ENCODE measurements at regions not wholly inside any gene's neighbourhood (a gene's known extent, or its start where the extent isn't known, plus 50 kb on each side); places are given as distances from the start of the nearest gene placed in this dataset.

DNA sequence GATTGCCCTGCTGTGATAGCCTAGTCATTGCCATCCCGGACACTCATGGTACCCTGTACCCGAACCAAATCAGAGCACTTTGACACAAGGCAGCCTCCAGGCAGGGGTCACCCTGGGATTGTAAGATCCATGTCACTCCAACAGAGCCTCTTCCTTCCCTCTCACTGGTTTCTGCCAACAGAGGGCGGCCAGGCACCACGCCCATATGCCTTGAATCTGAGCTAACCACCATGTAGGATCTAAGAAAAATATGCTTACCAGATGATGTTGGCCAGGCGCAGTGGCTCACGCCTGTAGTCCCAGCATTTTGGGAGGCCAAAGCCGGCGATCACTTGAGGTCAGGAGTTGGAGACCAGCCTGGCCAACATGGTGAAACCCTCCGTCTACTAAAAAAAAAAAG, 389.2 kb upstream of the KLF6 start:
- H3K27me3 ChIP-seq (ENCODE audit: insufficient read depth, low read length, poor library complexity): no peaks in the 10 kb centered on the region
- no peak overlapping the region for H3K4me2 ChIP-seq (ENCODE audit: insufficient read depth, low read length)
- H3K9ac ChIP-seq (ENCODE audit: low read depth, low read length): no peak overlapping the region
- no peak overlapping the region for H3K4me3 ChIP-seq (ENCODE audit: low read depth in 1 of 2, low read length in 2 of 2)
- no peaks in the 10 kb centered on the region for H3K36me3 ChIP-seq (ENCODE audit: insufficient read depth, low read length)
- DNase-seq (peak; percentile 26), ATAC-seq (ENCODE audit: insufficient read depth, low read depth) (no peak)
- H3K27ac ChIP-seq (ENCODE audit: low read length): no peak overlapping the region
- H3K4me1 ChIP-seq (ENCODE audit: insufficient read depth, low read length): no peaks in the 10 kb centered on the region
- H4K20me1 ChIP-seq (ENCODE audit: insufficient read depth, low read length): no peaks in the 10 kb centered on the region
- no peak overlapping the region for H2AFZ ChIP-seq (ENCODE audit: low read depth, low read length)
- no peaks in the 10 kb centered on the region for H3K9me3 ChIP-seq (ENCODE audit: insufficient read depth, low read length, severe bottlenecking)
- no peaks in the 10 kb centered on the region for H3K79me2 ChIP-seq (ENCODE audit: insufficient read depth, low read length)
- TF ChIP-seq, protein P1, sequence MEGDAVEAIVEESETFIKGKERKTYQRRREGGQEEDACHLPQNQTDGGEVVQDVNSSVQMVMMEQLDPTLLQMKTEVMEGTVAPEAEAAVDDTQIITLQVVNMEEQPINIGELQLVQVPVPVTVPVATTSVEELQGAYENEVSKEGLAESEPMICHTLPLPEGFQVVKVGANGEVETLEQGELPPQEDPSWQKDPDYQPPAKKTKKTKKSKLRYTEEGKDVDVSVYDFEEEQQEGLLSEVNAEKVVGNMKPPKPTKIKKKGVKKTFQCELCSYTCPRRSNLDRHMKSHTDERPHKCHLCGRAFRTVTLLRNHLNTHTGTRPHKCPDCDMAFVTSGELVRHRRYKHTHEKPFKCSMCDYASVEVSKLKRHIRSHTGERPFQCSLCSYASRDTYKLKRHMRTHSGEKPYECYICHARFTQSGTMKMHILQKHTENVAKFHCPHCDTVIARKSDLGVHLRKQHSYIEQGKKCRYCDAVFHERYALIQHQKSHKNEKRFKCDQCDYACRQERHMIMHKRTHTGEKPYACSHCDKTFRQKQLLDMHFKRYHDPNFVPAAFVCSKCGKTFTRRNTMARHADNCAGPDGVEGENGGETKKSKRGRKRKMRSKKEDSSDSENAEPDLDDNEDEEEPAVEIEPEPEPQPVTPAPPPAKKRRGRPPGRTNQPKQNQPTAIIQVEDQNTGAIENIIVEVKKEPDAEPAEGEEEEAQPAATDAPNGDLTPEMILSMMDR (IDR thresholded peaks at IDR 0.05; ENCODE audit: borderline replicate concordance, extremely low read depth, low read length, poor library complexity, severe bottlenecking): peak; percentile 39
- TF ChIP-seq EZH2 (IDR thresholded peaks at IDR 0.05; ENCODE audit: borderline replicate concordance, low read depth, low read length, severe bottlenecking): no peak

DNA sequence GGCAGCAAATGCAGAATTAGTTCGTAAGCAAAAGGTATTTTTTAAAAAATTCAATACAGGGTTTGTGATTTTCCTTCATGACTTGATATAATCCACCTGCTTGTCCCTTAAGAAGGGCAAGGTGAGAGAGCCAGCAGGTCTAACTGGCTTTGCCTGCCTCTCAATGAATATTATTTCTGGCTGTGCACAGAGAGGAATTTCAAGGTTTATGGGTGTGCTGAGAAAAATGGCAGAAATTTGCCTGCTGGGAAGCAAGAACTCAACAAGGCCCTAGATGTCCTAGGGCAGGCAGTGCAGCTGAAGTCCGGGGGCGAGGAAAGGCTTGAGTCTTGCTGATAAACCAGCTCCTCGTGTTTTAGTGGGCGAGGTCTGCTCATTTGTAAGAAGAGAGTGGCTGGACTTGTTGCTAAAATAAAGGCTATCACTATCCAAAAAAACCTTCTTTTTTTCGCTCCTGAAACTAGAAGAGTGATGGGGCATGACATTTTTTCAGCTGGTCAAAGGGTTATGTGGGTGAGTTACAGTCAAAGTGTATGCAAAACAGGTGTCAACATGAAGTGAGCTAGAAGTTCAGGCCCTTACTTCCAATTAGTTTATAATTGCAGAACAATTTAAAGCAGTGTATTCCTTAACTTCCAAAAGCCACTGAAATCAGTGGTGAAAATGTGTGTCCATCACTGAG, 385.8 kb upstream of the KLF6 start:
- Histone ChIP-seq H3K4me2 (ENCODE audit: insufficient read depth, low read length) (no peak overlapping the region), H3K27ac (ENCODE audit: low read length) (no peak overlapping the region), H3K4me1 (ENCODE audit: insufficient read depth, low read length) (no peaks in the 10 kb centered on the region), H4K20me1 (ENCODE audit: insufficient read depth, low read length) (no peaks in the 10 kb centered on the region), H3K27me3 (ENCODE audit: insufficient read depth, low read length, poor library complexity) (no peaks in the 10 kb centered on the region), H3K79me2 (ENCODE audit: insufficient read depth, low read length) (no peaks in the 10 kb centered on the region), H3K9ac (ENCODE audit: low read depth, low read length) (no peak overlapping the region), H3K4me3 (ENCODE audit: low read depth in 1 of 2, low read length in 2 of 2) (no peak overlapping the region), H3K36me3 (ENCODE audit: insufficient read depth, low read length) (no peaks in the 10 kb centered on the region), H3K9me3 (ENCODE audit: insufficient read depth, low read length, severe bottlenecking) (no peaks in the 10 kb centered on the region), H2AFZ (ENCODE audit: low read depth, low read length) (no peak overlapping the region)
- no peak for DNase-seq
- no peak for ATAC-seq (ENCODE audit: insufficient read depth, low read depth)
- TF ChIP-seq, protein P1 (IDR thresholded peaks at IDR 0.05; ENCODE audit: borderline replicate concordance, extremely low read depth, low read length, poor library complexity, severe bottlenecking): no peak
- no peak for TF ChIP-seq EZH2 (IDR thresholded peaks at IDR 0.05; ENCODE audit: borderline replicate concordance, low read depth, low read length, severe bottlenecking)

DNA sequence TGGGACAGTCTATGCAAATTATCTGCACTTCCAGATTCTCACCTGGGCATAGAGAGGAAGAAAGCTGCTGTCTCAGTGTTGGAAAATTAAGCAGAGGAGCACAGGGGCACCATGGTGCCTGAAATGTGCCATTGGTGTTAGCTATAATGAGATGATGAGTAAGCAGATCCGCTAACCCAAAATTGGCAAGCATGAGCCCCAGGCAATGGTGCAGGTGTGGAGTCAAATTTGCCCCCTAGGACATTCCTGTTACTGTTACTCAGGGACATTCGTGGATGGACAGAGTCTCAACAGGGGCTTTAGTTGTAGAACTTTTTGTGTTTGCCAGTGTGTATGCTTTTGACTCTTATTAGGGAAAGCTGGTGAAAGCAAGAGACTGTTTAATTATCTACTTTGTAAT, 385.2 kb upstream of the KLF6 start:
- Histone ChIP-seq H3K27me3 (ENCODE audit: insufficient read depth, low read length, poor library complexity) (no peaks in the 10 kb centered on the region), H3K27ac (ENCODE audit: low read length) (no peak overlapping the region), H3K4me3 (ENCODE audit: low read depth in 1 of 2, low read length in 2 of 2) (no peak overlapping the region), H3K79me2 (ENCODE audit: insufficient read depth, low read length) (no peaks in the 10 kb centered on the region), H2AFZ (ENCODE audit: low read depth, low read length) (no peak overlapping the region), H3K9ac (ENCODE audit: low read depth, low read length) (no peak overlapping the region), H3K4me1 (ENCODE audit: insufficient read depth, low read length) (no peaks in the 10 kb centered on the region), H3K36me3 (ENCODE audit: insufficient read depth, low read length) (no peaks in the 10 kb centered on the region), H4K20me1 (ENCODE audit: insufficient read depth, low read length) (no peaks in the 10 kb centered on the region), H3K9me3 (ENCODE audit: insufficient read depth, low read length, severe bottlenecking) (no peaks in the 10 kb centered on the region), H3K4me2 (ENCODE audit: insufficient read depth, low read length) (no peak overlapping the region)
- DNase-seq: no peak
- no peak for ATAC-seq (ENCODE audit: insufficient read depth, low read depth)
- TF ChIP-seq, protein P1 (IDR thresholded peaks at IDR 0.05; ENCODE audit: borderline replicate concordance, extremely low read depth, low read length, poor library complexity, severe bottlenecking): no peak
- no peak for TF ChIP-seq EZH2 (IDR thresholded peaks at IDR 0.05; ENCODE audit: borderline replicate concordance, low read depth, low read length, severe bottlenecking)

Data from DND-41 (cell line).